Stomach (tissue), 4 donors: ENCODE measurements at regions not wholly inside any gene's neighbourhood (a gene's known extent, or its start where the extent isn't known, plus 50 kb on each side); places are given as distances from the start of the nearest gene placed in this dataset.

Source experiments
- CTCF ChIP-seq, 7 experiments: fragments of 450-650 bp in 4 of 7; fragments of 200-600 bp in 3 of 7; sonication (generic) in 3 of 7; IDR thresholded peaks; one replicate each; pipeline ENCODE4 v1.5.1; 2016 to 2019; ENCODE audit warnings: antibody characterized with exemption in 7 of 7, control low read depth in 2 of 7, mild to moderate bottlenecking in 1 of 7
- POLR2A ChIP-seq, 4 donors: fragments of 450-650 bp; IDR thresholded peaks; one replicate each; pipeline ENCODE4 v1.6.1; 2016; ENCODE audit warnings: antibody characterized with exemption in 4 of 4, control low read depth in 2 of 4, mild to moderate bottlenecking in 1 of 4, moderate library complexity in 1 of 4

GRCh38 chr2:83665154-83665553, 793.9 kb downstream of the SUCLG1 start:
- no peak for TF ChIP-seq CTCF (IDR thresholded peaks at IDR 0.05)
- no peak for TF ChIP-seq POLR2A (IDR thresholded peaks at IDR 0.05)
